IPS-NIHi11 (cell line): ENCODE measurements at regions not wholly inside any gene's neighbourhood (a gene's known extent, or its start where the extent isn't known, plus 50 kb on each side); places are given as distances from the start of the nearest gene placed in this dataset.
"Not testable (repeated sequence)": the region's sequence is repeated elsewhere in the genome, so short reads cannot be mapped to it uniquely, and the experiment has no call there.

Experiments used
- DNase-seq: peaks from one replicate; pipeline ENCODE4 v3.0.0; 2012; ENCODE audit warnings: mixed read lengths, low spot score

- no peak for DNase-seq
Measured at GRCh38 chrX:83077606-83078005, 430.5 kb upstream of the POU3F4 start.

GRCh38 chrX:83101961-83102360 lies 406.1 kb upstream of the POU3F4 start:
- no peak for DNase-seq

- no peak for DNase-seq
Measured at GRCh38 chrX:83108278-83108677, 399.8 kb upstream of the POU3F4 start.

- DNase-seq: no peak
Measured at GRCh38 chrX:83145876-83146275, 362.2 kb upstream of the POU3F4 start.

- DNase-seq: peak; percentile 2
Measured at GRCh38 chrX:83160096-83160495, 348.0 kb upstream of the POU3F4 start.

- not testable (repeated sequence) for DNase-seq
Measured at GRCh38 chrX:83164063-83164462, 344.0 kb upstream of the POU3F4 start.

GRCh38 chrX:83169683-83170082 lies 338.4 kb upstream of the POU3F4 start:
- DNase-seq: no peak

GRCh38 chrX:83185010-83185409 lies 323.1 kb upstream of the POU3F4 start:
- no peak for DNase-seq

- no peak for DNase-seq
Measured at GRCh38 chrX:83185887-83186286, 322.2 kb upstream of the POU3F4 start.

- DNase-seq: no peak
Measured at GRCh38 chrX:83186632-83187031, 321.5 kb upstream of the POU3F4 start.
